ENCODE measurements at regions not wholly inside any gene's neighbourhood (a gene's known extent, or its start where the extent isn't known, plus 50 kb on each side); places are given as distances from the start of the nearest gene placed in this dataset.

DNA sequence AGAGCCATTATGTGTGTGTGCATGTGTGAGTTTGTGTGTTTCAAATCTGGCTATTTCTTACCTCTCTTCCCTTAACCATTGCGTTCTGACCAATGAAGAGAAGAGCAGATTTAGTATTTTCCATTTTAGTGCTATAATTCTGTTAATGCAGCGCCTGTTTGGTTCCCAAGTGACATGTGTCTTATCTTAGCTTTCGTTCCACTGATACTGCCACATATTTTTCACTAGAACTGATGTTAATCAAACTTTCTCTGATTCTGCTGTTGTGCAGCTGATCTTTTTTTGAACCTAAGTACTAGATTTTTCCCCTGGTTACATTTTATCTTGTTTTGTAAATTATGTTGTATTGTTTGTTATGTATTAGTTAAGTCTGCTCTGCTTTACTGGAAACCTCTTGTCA lies 152.9 kb upstream of the MID1 start:
- TF ChIP-seq CTCF (IDR thresholded peaks at IDR 0.05; ENCODE audit: borderline replicate concordance, extremely low read depth, low read length, poor library complexity, severe bottlenecking) = no peak
- no peak for TF ChIP-seq EZH2 (IDR thresholded peaks at IDR 0.05; ENCODE audit: borderline replicate concordance, low read depth, low read length, severe bottlenecking)

All from DND-41 (cell line).